ENCODE measurements at regions not wholly inside any gene's neighbourhood (a gene's known extent, or its start where the extent isn't known, plus 50 kb on each side); places are given as distances from the start of the nearest gene placed in this dataset.

- intact Hi-C loops (cut with DNase I) = no loop called here
- DNase-seq (ENCODE audit: low spot score) = no peak
These were observed 143.1 kb upstream of the SASH1 start for GRCh38 chr6:148199584-148199983.

GRCh38 chr6:148200293-148200692, 142.3 kb upstream of the SASH1 start:
- intact Hi-C loops (cut with DNase I) = no loop called here
- no peak for DNase-seq (ENCODE audit: low spot score)

- DNase-seq (ENCODE audit: low spot score) = no peak
- intact Hi-C loops (cut with DNase I) = no loop called here
These were observed 141.9 kb upstream of the SASH1 start for GRCh38 chr6:148200781-148201180.

- no peak for DNase-seq (ENCODE audit: low spot score)
- intact Hi-C loops (cut with DNase I) = no loop called here
These were observed 139.2 kb upstream of the SASH1 start for GRCh38 chr6:148203281-148203925.

GRCh38 chr6:148203970-148204369, 138.7 kb upstream of the SASH1 start:
- intact Hi-C loops (cut with DNase I) = no loop called here
- DNase-seq (ENCODE audit: low spot score) = no peak

GRCh38 chr6:148208298-148208697, 134.3 kb upstream of the SASH1 start:
- no peak for DNase-seq (ENCODE audit: low spot score)
- intact Hi-C loops (cut with DNase I) = no loop called here

- DNase-seq (ENCODE audit: low spot score) = no peak
- intact Hi-C loops (cut with DNase I) = no loop called here
These were observed 130.8 kb upstream of the SASH1 start for GRCh38 chr6:148211777-148212324.

- DNase-seq (ENCODE audit: low spot score) = no peak
- intact Hi-C loops (cut with DNase I) = no loop called here
These were observed 130.3 kb upstream of the SASH1 start for GRCh38 chr6:148212366-148212765.

- intact Hi-C loops (cut with DNase I) = no loop called here
These were observed 129.3 kb upstream of the SASH1 start for GRCh38 chr6:148213366-148213765.

GRCh38 chr6:148214667-148215066, 128.0 kb upstream of the SASH1 start:
- no peak for DNase-seq (ENCODE audit: low spot score)
- intact Hi-C loops (cut with DNase I) = no loop called here

More at GRCh38 chr6:148213366-148213765, 129.3 kb upstream of the SASH1 start:
- DNase-seq (ENCODE audit: low spot score) = no peak

- no peak for DNase-seq (ENCODE audit: low spot score)
- intact Hi-C loops (cut with DNase I) = no loop called here
These were observed 125.6 kb upstream of the SASH1 start for GRCh38 chr6:148217051-148217450.

GRCh38 chr6:148217921-148218320, 124.7 kb upstream of the SASH1 start:
- intact Hi-C loops (cut with DNase I) = no loop called here
- no peak for DNase-seq (ENCODE audit: low spot score)

GRCh38 chr6:148218542-148219258, 123.9 kb upstream of the SASH1 start:
- intact Hi-C loops (cut with DNase I) = no loop called here
- no peak for DNase-seq (ENCODE audit: low spot score)

GRCh38 chr6:148221196-148221979, 121.2 kb upstream of the SASH1 start:
- DNase-seq (ENCODE audit: low spot score) = no peak
- intact Hi-C loops (cut with DNase I) = loop anchor here in 1 of 2 donors (5.0 kb wide), 1 partner anchor 1191 kb away; no protein-coding TSS in a partner anchor

GRCh38 chr6:148222376-148222775, 120.3 kb upstream of the SASH1 start:
- intact Hi-C loops (cut with DNase I) = loop anchor here in 1 of 2 donors (5.0 kb wide), 1 partner anchor 1190 kb away; no protein-coding TSS in a partner anchor
- DNase-seq (ENCODE audit: low spot score) = no peak

GRCh38 chr6:148222846-148223245, 119.8 kb upstream of the SASH1 start:
- intact Hi-C loops (cut with DNase I) = loop anchor here in 1 of 2 donors (5.0 kb wide), 1 partner anchor 1189 kb away; no protein-coding TSS in a partner anchor
- DNase-seq (ENCODE audit: low spot score) = no peak

GRCh38 chr6:148223424-148223842, 119.2 kb upstream of the SASH1 start:
- DNase-seq (ENCODE audit: low spot score) = no peak
- intact Hi-C loops (cut with DNase I) = loop anchor here in 1 of 2 donors (5.0 kb wide), 1 partner anchor 1189 kb away; no protein-coding TSS in a partner anchor

- intact Hi-C loops (cut with DNase I) = no loop called here
- DNase-seq (ENCODE audit: low spot score) = no peak
These were observed 116.8 kb upstream of the SASH1 start for GRCh38 chr6:148225871-148226270.

GRCh38 chr6:148226284-148226683, 116.4 kb upstream of the SASH1 start:
- intact Hi-C loops (cut with DNase I) = no loop called here
- DNase-seq (ENCODE audit: low spot score) = no peak

GRCh38 chr6:148231572-148231971, 111.1 kb upstream of the SASH1 start:
- intact Hi-C loops (cut with DNase I) = no loop called here
- no peak for DNase-seq (ENCODE audit: low spot score)

All from posterior vena cava (tissue), 2 donors.